LNCaP clone FGC (cell line): ENCODE measurements at regions not wholly inside any gene's neighbourhood (a gene's known extent, or its start where the extent isn't known, plus 50 kb on each side); places are given as distances from the start of the nearest gene placed in this dataset.

Experiments used
- DNase-seq: peaks from one replicate; pipeline ENCODE4 v3.0.0-alpha.2; 2011; ENCODE audit warnings: low read depth
- H3K4me3 ChIP-seq: 2 replicates; pipeline ENCODE4 v1.5.1; 2011; ENCODE audit warnings: mild to moderate bottlenecking, low read depth, low read length, control low read depth
- CTCF ChIP-seq: IDR thresholded peaks from 2 replicates; pipeline ENCODE4 v1.5.1; 2012; ENCODE audit warnings: mild to moderate bottlenecking; ENCODE audit not compliant: control insufficient read depth, insufficient read depth; ENCODE audit errors: extremely low read depth

GRCh38 chr16:6958184-6958583, 374.5 kb upstream of the RBFOX1 start:
- DNase-seq: no peak
- TF ChIP-seq CTCF: no peak
- no peak overlapping the region for H3K4me3 ChIP-seq

- no peak for TF ChIP-seq CTCF
These were observed 375.0 kb upstream of the RBFOX1 start for GRCh38 chr16:6957681-6958080.

GRCh38 chr16:6956511-6956910, 376.1 kb upstream of the RBFOX1 start:
- no peak for TF ChIP-seq CTCF
- no peak for DNase-seq
- H3K4me3 ChIP-seq: no peak overlapping the region

More at GRCh38 chr16:6957681-6958080, 375.0 kb upstream of the RBFOX1 start:
- no peak for DNase-seq
- H3K4me3 ChIP-seq: no peak overlapping the region

DNA sequence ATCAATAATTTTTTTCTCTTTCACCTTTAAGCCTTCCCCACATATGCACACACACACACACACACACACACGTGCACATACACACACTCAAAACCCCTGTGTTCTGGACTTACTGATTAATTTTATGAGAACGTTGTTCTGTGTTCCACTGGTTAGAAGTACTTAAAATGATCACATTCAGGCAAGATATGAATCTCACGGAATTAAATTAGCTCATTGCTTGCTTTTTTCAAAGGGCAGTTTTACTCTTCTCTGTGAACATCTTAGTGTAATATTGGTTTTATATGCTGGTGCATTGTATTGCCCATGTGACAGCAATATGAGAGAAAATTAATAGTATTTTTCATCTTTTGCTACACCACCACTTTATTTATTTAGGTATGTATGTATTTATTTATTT, 377.3 kb upstream of the RBFOX1 start:
- TF ChIP-seq CTCF: no peak

DNA sequence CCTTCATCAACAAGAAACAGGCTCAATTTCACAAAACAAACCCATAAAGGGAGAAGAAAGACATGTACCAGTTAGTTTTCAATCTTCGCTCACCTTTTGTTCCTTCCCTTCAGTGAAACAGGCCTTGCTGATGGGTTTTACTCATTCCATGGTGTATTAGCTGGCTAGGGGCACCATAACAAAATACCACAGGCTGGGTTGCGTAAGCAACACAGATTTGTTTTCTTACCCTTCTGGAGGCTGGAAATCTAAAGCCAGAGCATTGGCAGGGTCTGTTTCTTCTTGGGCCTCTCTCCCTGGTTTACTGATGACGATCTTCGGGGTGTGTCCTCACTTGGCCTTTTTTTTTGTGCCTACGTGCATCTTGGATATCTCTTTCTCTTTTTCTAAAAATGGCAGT, 383.4 kb upstream of the RBFOX1 start:
- no peak for TF ChIP-seq CTCF
- H3K4me3 ChIP-seq: no peak overlapping the region
- DNase-seq: no peak

More for the DNA sequence above, 377.3 kb upstream of the RBFOX1 start:
- H3K4me3 ChIP-seq: no peak overlapping the region
- DNase-seq: no peak

DNA sequence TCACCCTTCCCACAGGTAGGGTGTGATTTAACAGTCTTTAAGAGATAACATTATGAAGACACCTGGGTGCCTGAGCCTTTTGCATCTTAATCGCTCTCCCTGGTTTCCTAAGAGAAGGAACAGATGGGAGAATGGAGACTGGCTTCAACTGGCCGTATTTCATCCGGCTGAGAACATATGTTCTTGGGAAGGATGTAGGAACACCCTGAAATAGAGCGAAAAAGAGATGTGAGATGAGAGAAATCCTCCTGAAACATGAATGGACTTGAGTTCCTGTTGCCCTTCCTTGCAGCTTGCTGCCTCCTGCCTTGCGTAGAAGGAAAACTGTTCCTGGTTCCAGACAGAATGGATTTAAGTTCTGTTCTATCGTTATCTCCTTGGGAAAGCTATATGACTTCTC, 385.4 kb upstream of the RBFOX1 start:
- DNase-seq: no peak
- H3K4me3 ChIP-seq: no peak overlapping the region
- TF ChIP-seq CTCF: no peak

GRCh38 chr16:6946802-6947201, 385.8 kb upstream of the RBFOX1 start:
- H3K4me3 ChIP-seq: no peak overlapping the region
- no peak for DNase-seq
- TF ChIP-seq CTCF: no peak
